Kidney epithelial cell (primary cell): ENCODE measurements at regions not wholly inside any gene's neighbourhood (a gene's known extent, or its start where the extent isn't known, plus 50 kb on each side); places are given as distances from the start of the nearest gene placed in this dataset.

Experiments
- DNase-seq: peaks from one replicate; pipeline ENCODE4 v3.0.0-alpha.2; 2010; ENCODE audit warnings: low read depth
- H3K27me3 ChIP-seq: 2 replicates; pipeline ENCODE4 v1.6.0; 2011; ENCODE audit warnings: low read length; ENCODE audit not compliant: control insufficient read depth, insufficient read depth
- H3K36me3 ChIP-seq: 2 replicates; pipeline ENCODE4 v1.5.1; 2011; ENCODE audit warnings: low read length; ENCODE audit not compliant: control insufficient read depth, insufficient read depth
- H3K4me3 ChIP-seq: 2 replicates; pipeline ENCODE4 v1.5.1; 2011; ENCODE audit warnings: low read depth, mild to moderate bottlenecking, control low read depth, low read length
- TF ChIP-seq, protein P1 (sequence below): IDR thresholded peaks from 2 replicates; pipeline ENCODE4 v1.5.1; 2011; ENCODE audit warnings: mild to moderate bottlenecking, moderate library complexity, low read length, control low read depth, inconsistent platforms; ENCODE audit not compliant: insufficient read depth, poor library complexity, severe bottlenecking

DNA sequence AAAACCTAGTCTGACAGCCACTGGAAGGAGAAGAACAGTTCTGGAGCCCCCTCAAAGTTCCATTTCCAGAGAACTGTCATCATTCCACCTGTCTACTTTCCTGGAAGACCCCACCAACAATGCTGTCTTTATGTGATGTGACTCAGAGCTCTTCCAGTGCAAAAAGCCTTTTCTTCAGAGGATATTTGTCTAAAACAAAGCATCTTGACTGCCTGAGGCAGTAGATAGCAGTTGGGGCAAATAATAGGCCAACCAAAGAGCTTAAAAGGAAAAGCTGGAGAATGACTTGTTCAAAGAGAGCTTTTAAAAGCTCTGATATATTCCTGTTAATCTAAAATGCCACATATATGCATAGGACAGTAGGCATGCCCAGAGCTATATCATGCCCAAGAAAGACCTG, 62.6 kb downstream of the MIS18A start:
- no peaks in the 10 kb centered on the region for H3K27me3 ChIP-seq
- H3K4me3 ChIP-seq: no peak overlapping the region
- no peaks in the 10 kb centered on the region for H3K36me3 ChIP-seq
- DNase-seq: no peak
- TF ChIP-seq, protein P1, sequence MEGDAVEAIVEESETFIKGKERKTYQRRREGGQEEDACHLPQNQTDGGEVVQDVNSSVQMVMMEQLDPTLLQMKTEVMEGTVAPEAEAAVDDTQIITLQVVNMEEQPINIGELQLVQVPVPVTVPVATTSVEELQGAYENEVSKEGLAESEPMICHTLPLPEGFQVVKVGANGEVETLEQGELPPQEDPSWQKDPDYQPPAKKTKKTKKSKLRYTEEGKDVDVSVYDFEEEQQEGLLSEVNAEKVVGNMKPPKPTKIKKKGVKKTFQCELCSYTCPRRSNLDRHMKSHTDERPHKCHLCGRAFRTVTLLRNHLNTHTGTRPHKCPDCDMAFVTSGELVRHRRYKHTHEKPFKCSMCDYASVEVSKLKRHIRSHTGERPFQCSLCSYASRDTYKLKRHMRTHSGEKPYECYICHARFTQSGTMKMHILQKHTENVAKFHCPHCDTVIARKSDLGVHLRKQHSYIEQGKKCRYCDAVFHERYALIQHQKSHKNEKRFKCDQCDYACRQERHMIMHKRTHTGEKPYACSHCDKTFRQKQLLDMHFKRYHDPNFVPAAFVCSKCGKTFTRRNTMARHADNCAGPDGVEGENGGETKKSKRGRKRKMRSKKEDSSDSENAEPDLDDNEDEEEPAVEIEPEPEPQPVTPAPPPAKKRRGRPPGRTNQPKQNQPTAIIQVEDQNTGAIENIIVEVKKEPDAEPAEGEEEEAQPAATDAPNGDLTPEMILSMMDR: no peak

DNA sequence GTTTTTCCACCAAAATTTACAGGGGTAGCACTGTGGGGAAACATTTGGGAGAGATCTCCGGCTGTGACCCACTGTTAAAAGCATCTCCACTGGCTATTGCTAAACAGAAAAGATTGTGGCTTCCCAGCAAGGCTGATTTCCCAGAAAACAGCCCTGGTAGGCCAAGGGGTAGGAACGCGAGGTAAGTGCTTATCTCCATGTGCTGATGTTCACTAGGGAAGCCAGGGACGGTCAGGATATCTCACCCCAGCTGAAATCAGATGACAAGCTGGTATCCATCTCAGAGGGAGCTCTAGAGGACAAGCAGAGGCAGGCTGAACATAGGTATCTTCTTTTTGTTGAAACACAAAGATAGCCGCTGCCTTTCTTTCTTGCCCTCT, 63.6 kb downstream of the MIS18A start:
- no peaks in the 10 kb centered on the region for H3K27me3 ChIP-seq

DNA sequence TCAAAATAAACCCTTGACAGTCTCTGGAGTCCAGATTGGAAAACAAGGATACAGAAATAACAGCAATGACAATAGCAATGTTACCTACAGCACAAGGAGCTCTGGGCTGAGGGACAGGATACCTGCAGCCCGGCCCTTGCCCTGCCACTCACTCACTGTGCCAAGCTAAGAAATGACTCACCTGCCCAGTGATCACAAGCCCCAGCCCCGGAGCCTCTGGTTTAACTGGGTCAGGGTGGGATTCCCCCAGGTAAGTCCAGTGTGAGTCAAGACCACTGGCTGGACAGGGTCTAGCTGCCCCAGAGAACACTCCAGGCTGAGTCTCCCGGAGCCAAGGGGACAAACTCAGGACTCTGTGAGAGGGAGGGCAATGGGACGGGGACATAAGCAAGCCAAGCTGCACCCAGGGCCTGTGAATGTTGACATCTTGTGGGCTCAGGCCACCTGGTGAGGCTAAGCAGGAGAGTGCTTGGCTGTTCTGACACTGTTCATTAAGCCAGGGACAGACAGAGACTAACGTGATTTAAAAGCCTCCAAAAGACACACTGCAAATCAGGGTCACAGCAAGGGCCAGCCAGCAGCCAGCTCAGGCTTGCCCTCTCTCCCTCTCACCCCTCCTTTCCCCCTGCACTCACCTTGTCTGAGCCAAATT, 64.1 kb downstream of the MIS18A start:
- TF ChIP-seq, protein P1: no peak
- H3K4me3 ChIP-seq: no peak overlapping the region
- no peaks in the 10 kb centered on the region for H3K27me3 ChIP-seq

More for the DNA sequence above, 63.6 kb downstream of the MIS18A start:
- TF ChIP-seq, protein P1: no peak
- no peak for DNase-seq
- Histone ChIP-seq H3K36me3 (no peaks in the 10 kb centered on the region), H3K4me3 (no peak overlapping the region)

DNA sequence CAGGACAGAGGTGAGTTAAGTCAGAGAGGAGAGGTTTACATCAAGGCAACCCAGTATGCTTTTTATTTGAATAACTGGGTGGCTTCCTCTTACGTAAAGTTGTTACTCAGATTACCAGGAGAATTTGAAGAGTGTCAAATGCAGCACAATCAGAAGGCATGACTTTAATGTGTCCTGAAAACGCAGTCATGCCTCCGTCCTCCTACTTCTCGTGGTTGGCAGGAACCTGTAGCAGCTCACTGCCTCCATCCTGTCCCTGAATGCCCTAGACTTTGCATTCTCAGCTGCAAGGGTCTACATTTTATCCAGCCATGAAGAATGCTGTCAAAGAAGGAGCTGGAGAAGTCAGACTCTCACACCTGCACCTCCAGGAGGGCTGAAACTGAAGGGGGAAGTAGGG, 66.7 kb downstream of the MIS18A start:
- H3K27me3 ChIP-seq: no peaks in the 10 kb centered on the region
- DNase-seq: no peak
- H3K4me3 ChIP-seq: no peak overlapping the region
- H3K36me3 ChIP-seq: no peaks in the 10 kb centered on the region
- TF ChIP-seq, protein P1: no peak

More for the DNA sequence above, 64.1 kb downstream of the MIS18A start:
- H3K36me3 ChIP-seq: no peaks in the 10 kb centered on the region
- no peak for DNase-seq

DNA sequence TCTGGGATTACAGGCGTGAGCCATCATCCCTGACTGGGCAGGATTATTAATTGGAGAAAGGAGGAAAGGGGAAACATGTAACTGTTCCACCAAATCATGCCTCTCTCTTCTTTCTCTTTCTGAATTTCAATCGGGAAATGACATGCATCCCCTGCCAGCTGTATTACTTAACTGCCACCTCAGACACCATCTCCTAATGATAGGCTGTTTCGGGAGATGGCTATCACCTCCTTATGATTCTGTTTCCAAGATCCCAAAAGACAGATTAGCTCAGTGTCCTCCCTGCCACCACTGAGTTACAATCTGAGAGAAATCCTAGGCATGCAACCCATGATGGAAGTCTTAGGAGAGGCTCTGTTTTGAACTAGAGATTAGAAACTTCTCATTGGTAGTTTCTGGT, 67.5 kb downstream of the MIS18A start:
- H3K36me3 ChIP-seq: no peaks in the 10 kb centered on the region

More for the DNA sequence above, 67.5 kb downstream of the MIS18A start:
- DNase-seq: no peak
- TF ChIP-seq, protein P1: no peak
- H3K4me3 ChIP-seq: no peak overlapping the region
- no peaks in the 10 kb centered on the region for H3K27me3 ChIP-seq
